ENCODE measurements at regions not wholly inside any gene's neighbourhood (a gene's known extent, or its start where the extent isn't known, plus 50 kb on each side); places are given as distances from the start of the nearest gene placed in this dataset.

- TF ChIP-seq CTCF (IDR thresholded peaks at IDR 0.05) (no peak), POLR2A (IDR thresholded peaks at IDR 0.05) (no peak)
Observed at GRCh38 chr22:46031965-46032851, 55.2 kb upstream of the WNT7B start.
